ENCODE measurements at regions not wholly inside any gene's neighbourhood (a gene's known extent, or its start where the extent isn't known, plus 50 kb on each side); places are given as distances from the start of the nearest gene placed in this dataset.

- DNase-seq (ENCODE audit: low read depth, low spot score), result no peak
Observed at GRCh38 chr3:152714507-152714906, 120.4 kb upstream of the P2RY1 start.

- DNase-seq (ENCODE audit: low read depth, low spot score), result no peak
Observed at GRCh38 chr3:152717252-152717651, 117.7 kb upstream of the P2RY1 start.

DNA sequence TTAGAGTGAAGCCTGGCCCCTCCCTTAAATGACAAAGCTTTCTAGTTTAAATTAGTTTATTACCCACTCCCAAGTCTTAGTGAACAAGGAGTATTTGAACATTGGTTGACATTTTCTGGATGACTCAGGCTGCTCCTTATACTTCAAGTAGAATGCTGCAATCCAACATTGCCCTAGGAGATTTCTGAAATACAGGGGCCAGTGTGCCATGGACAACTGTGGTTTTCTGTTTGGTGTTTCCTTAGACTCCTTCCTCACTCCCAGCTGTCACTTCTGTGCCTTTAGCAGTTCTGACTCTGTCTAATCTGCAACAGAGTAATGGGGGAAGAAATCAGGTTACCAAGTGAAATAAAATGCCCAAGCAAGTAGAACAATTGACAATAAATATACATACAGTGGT lies 116.1 kb upstream of the P2RY1 start:
- no peak for DNase-seq (ENCODE audit: low read depth, low spot score)

GRCh38 chr3:152719264-152719663 lies 115.7 kb upstream of the P2RY1 start:
- DNase-seq (ENCODE audit: low read depth, low spot score), result no peak

DNA sequence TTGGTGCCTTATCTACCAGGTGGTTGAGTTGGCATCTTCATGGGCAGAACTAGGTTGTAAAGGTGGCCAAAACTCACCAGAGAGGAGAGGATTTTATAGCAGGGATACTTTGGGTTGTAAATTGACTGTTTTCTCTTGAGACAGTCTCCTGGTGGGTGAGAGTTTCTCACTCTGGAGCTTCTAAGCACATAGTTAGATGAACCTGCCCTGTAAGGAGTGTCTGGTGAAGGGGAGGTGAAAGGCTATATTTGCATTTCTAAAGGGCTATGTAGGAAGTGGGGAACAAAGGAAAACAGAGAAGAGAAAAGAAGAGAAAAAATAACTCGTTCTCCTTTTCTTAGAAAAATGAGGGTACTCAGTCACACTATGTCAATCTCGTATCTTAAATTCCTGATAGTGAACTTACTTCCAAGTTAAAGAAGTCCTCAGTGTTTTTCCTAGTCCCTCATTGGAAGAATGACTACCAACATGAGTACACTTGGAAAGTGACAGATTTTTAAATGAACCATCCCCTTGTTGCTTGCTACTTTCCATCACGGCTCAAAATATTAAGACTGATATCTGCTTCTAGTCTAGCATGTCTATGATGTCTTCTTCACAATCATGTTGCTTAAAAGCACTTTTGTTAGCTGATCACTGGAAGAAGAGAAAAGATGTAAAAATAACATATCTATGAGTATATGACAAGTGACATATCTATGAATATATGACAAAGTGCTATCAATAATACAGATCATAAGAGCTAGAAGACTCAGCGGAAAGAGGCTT lies 113.8 kb upstream of the P2RY1 start:
- no peak for DNase-seq (ENCODE audit: low read depth, low spot score)

- no peak for DNase-seq (ENCODE audit: low read depth, low spot score)
Observed at GRCh38 chr3:152724270-152724669, 110.7 kb upstream of the P2RY1 start.

DNA sequence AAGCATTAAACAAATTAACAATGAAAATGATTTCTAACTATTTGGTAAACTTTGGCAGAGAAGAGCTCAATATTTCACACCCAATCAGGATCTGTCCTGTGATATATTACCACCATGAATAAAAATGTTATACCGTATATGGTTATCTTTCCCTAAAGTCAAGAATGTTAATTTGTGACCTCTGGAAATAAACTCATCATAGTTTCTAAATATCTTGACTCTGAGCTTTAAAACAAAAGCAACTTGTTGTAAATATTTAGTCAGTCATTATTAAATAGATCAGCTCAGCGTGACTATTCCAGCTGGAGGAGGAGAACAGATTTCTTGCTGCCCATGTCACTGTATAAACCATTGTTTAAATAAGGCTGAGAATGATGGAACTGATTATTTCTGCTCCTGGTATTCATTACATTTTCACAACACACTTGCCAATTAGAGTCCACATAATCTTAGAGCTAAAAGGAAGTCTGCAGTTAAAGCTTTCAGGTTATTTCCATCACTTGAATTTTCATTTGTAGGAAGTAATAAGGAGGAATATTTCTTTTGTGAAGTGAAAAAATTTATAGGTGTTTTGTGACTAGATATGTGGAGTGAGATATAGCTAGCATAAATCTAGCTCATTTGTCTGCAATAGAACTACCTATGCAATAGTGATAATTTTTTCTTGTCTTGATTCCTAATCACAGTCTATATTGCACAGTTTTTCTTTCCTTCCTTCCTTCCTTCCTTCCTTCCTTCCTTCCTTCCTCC lies 106.5 kb upstream of the P2RY1 start:
- DNase-seq (ENCODE audit: low read depth, low spot score), result no peak

- DNase-seq (ENCODE audit: low read depth, low spot score), result no peak
Observed at GRCh38 chr3:152729906-152730305, 105.0 kb upstream of the P2RY1 start.

GRCh38 chr3:152731511-152731910 lies 103.4 kb upstream of the P2RY1 start:
- no peak for DNase-seq (ENCODE audit: low read depth, low spot score)

GRCh38 chr3:152733584-152734119 lies 101.3 kb upstream of the P2RY1 start:
- DNase-seq (ENCODE audit: low read depth, low spot score), result no peak

GRCh38 chr3:152737021-152737908 lies 97.7 kb upstream of the P2RY1 start:
- DNase-seq (ENCODE audit: low read depth, low spot score), result peak; percentile 4

DNA sequence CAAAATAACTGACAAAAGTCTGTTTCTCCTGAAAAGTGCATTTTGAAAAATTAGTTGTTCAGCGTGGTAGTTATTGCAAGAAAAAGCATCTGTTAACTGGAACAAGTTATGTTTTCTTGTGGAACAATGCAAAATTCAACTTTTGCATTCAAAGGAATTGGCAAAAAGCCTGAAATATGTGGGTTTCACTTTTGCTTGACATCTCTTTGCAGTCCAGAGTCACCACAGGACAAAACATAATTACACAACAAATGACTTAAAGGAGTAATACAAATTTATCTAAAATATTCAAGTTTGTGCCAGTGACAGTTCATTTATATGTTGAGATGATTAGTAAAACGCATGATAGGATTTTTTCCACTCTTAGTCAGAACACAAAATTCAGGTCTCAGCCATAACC lies 96.3 kb upstream of the P2RY1 start:
- DNase-seq (ENCODE audit: low read depth, low spot score), result peak; percentile 6

DNA sequence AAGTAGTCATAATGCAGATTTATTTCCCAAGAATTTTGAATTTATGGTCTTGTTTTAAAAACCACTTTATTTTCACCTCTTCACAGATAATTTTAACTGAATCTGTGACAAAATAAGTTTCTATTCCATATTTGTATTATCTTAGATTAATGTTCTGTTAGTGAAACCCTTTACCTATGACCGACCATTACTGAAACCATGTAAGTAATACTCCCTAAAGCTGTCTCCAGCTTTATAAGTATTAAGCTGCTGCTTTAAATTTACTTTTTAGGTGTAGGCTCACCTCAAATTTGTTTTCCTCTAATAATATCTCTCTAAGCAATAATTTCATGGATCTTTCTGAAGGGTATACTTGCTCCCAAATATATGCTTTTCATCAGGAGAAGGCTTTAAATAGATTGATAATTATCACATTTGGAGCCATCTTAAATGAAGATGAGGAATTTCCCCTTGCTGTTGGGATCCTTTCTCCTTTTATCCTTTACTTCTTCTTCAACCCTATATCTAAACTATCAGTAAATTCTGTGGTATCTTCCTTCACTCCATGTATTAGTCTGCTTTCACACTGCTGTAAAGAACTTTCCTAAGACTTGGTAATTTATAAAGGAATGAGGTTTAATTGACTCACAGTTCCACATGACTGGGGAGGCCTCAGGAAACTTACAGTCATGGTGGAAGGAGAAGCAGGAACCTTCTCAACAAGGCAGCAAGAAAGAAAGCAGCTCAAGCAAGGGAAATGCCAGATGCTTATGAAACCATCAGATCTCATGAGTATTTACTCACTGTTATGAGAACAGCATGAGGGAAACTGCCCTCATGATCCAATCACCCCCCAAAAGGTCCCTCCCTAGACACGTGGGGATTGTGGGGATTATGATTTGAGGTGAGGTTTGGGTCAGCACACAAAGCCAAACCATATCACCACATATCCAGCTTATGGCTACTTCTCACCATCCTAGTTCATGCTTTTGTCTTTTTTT lies 92.3 kb upstream of the P2RY1 start:
- DNase-seq (ENCODE audit: low read depth, low spot score), result no peak

- no peak for DNase-seq (ENCODE audit: low read depth, low spot score)
Observed at GRCh38 chr3:152745646-152746045, 89.3 kb upstream of the P2RY1 start.

DNA sequence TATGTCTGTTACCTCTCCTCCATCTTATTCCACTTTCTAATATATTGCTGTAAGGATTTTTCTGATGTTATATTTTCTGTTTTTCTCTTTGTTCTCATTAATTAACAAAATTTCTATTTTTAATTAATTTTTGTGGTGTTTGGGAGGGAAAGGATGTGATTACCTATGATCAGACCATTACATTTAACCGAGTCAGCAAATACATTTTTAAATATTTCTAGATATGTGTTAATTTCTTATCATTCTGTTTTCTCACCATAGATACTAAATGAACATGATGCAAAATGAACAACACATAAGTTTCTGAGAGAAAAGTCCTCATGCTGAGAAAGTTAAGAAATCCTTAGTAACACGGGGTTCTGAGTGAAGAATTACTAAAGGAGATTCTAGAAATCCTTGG lies 80.6 kb upstream of the P2RY1 start:
- DNase-seq (ENCODE audit: low read depth, low spot score), result no peak

DNA sequence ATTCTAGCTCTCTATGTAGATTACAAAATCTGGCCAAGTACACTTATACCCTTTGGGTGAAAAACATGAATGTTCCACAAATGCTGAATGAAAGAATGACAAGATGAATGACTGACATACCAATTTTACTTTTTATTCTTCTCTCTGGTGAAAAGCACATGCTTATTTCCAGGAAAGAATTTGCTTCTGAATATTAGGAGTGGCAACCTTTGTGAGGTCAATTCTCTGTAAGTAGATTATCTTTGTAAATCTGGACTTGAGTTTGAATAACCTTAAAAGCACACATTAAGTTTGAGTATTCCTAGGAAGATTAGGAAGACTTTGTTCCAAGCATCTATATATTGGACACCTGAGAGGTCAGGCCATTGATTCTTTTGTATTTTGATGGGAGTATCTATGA lies 78.1 kb upstream of the P2RY1 start:
- DNase-seq (ENCODE audit: low read depth, low spot score), result no peak

DNA sequence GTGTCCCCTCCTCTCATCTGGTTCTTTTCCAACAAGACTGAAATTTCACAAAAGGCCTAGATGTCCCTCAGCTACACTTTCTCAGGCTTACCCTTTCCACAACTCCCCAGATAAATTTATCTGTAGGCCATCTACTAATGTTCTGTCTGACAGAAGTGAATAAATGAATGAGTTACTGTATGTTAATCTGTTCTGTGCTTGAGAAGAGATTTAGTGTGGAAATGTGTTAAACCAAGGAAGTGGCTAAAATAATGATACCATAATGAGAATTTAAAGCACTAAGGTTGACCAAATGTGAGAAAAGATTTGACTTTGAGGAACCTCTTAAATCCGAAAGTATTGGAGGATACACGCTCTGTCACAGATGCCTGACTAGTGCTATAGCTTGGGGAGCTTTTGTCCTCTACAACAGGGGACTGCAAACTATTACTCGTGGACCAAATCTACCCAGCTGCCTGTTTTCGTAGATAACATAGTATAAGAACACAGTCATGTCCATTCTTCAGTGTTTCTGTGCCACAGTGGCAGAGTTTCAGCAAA lies 74.8 kb upstream of the P2RY1 start:
- DNase-seq (ENCODE audit: low read depth, low spot score), result no peak

- no peak for DNase-seq (ENCODE audit: low read depth, low spot score)
Observed at GRCh38 chr3:152760591-152760990, 74.3 kb upstream of the P2RY1 start.

DNA sequence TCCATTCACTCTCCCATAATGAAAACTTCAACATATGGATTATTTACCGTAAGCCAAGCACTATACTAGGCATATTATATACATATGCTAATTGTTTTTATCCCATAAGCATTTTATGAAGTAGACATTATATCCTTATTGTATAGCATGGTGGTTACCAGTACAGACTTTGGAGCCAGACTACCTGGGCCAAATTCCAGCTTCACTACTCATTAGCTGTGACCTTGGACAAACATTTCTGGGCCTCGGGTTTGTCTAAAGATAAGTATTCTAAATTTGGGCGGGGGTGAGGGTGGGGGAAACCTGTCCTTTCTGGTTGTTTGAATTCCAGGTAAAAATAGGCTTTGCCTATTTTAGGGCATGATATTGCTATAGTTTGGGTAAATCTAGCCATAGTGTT lies 66.5 kb upstream of the P2RY1 start:
- DNase-seq (ENCODE audit: low read depth, low spot score), result no peak

GRCh38 chr3:152769523-152769922 lies 65.4 kb upstream of the P2RY1 start:
- no peak for DNase-seq (ENCODE audit: low read depth, low spot score)

Measured in smooth muscle cell of the brain vasculature (primary cell).